CD14-positive monocyte (primary cell): ENCODE measurements at regions not wholly inside any gene's neighbourhood (a gene's known extent, or its start where the extent isn't known, plus 50 kb on each side); places are given as distances from the start of the nearest gene placed in this dataset.

Experiments used
- DNase-seq, 3 donors: peaks; one replicate each; pipeline ENCODE4 v3.0.0-alpha.2; 2011 to 2022
- H2AFZ ChIP-seq: 2 replicates; pipeline ENCODE4 v1.6.0; 2012; ENCODE audit warnings: mild to moderate bottlenecking, low read depth, low read length, inconsistent platforms; ENCODE audit not compliant: insufficient read depth, poor library complexity, severe bottlenecking
- H3K27ac ChIP-seq, 2 donors: 1 replicate in 1 of 2; 2 replicates in 1 of 2; pipeline ENCODE4 v1.5.1; 2012 to 2013; ENCODE audit warnings: low read length in 2 of 2, control low read depth in 1 of 2, inconsistent platforms in 1 of 2, low read depth in 1 of 2, mild to moderate bottlenecking in 1 of 2
- H3K27me3 ChIP-seq, 2 donors: one replicate each; pipeline versions ENCODE4 v1.6.0 to v1.6.1; 2011 to 2013; ENCODE audit warnings: low read length in 2 of 2; ENCODE audit not compliant: control insufficient read depth in 2 of 2, insufficient read depth in 2 of 2
- H3K36me3 ChIP-seq, 2 donors: replicated peaks in 1 of 2; 1 replicate in 1 of 2; 2 replicates in 1 of 2; pipeline versions ENCODE4 v1.5.1 to v1.6.1; 2012 to 2013; ENCODE audit warnings: low read length in 2 of 2, control low read depth in 1 of 2, inconsistent platforms in 1 of 2, mild to moderate bottlenecking in 1 of 2; ENCODE audit not compliant: insufficient read depth in 2 of 2, control insufficient read depth in 1 of 2
- H3K4me1 ChIP-seq, 2 donors: 1 replicate in 1 of 2; 2 replicates in 1 of 2; pipeline versions ENCODE4 v1.5.1 to v1.6.1; 2012 to 2013; ENCODE audit warnings: low read length in 2 of 2, control low read depth in 1 of 2, inconsistent platforms in 1 of 2, mild to moderate bottlenecking in 1 of 2, moderate library complexity in 1 of 2; ENCODE audit not compliant: insufficient read depth in 2 of 2, control insufficient read depth in 1 of 2
- H3K4me2 ChIP-seq: replicated peaks from 2 replicates; pipeline ENCODE3; 2012; ENCODE audit warnings: low read length, moderate library complexity, mild to moderate bottlenecking; ENCODE audit not compliant: poor library complexity, severe bottlenecking; ENCODE audit errors: extremely low read depth
- H3K4me3 ChIP-seq, 3 experiments: fragments of 200-600 bp in 1 of 3; sonication (generic) in 1 of 3; replicated peaks in 1 of 3; 1 replicate in 2 of 3; 2 replicates in 1 of 3; pipeline ENCODE4 v1.5.1; 2011 to 2013; ENCODE audit warnings: low read length in 3 of 3, mild to moderate bottlenecking in 3 of 3, control low read depth in 2 of 3, low read depth in 2 of 3, inconsistent platforms in 1 of 3, moderate library complexity in 1 of 3
- H3K79me2 ChIP-seq: 2 replicates; pipeline ENCODE4 v1.6.0; 2012; ENCODE audit warnings: mild to moderate bottlenecking, control low read depth, inconsistent platforms, low read length, moderate library complexity; ENCODE audit not compliant: insufficient read depth
- H3K9ac ChIP-seq: 2 replicates; pipeline ENCODE4 v1.6.0; 2017; ENCODE audit warnings: low read length, mild to moderate bottlenecking; ENCODE audit not compliant: insufficient read depth, poor library complexity, severe bottlenecking
- H3K9me3 ChIP-seq, 2 donors: replicated peaks in 1 of 2; 1 replicate in 1 of 2; 2 replicates in 1 of 2; pipeline versions ENCODE4 v1.5.1 to v1.6.1; 2012 to 2013; ENCODE audit warnings: low read length in 2 of 2, control low read depth in 1 of 2; ENCODE audit not compliant: control insufficient read depth in 1 of 2, insufficient read depth in 1 of 2
- H4K20me1 ChIP-seq: 2 replicates; pipeline ENCODE4 v1.6.0; 2012; ENCODE audit warnings: mild to moderate bottlenecking, low read length, control low read depth, moderate library complexity; ENCODE audit not compliant: insufficient read depth
- H3K27ac Mint-ChIP-seq, 7 donors: one replicate each; pipeline ENCODE4 v1.8.0; 2020; ENCODE audit warnings: mild to moderate bottlenecking in 7 of 7, mixed read lengths in 7 of 7, moderate library complexity in 6 of 7, inconsistent platforms in 2 of 7
- H3K27me3 Mint-ChIP-seq, 3 donors: one replicate each; pipeline ENCODE4 v1.8.0; 2021 to 2022; ENCODE audit warnings: low read depth in 3 of 3, mild to moderate bottlenecking in 3 of 3, mixed read lengths in 3 of 3, moderate library complexity in 3 of 3, inconsistent platforms in 1 of 3
- H3K36me3 Mint-ChIP-seq, 2 donors: one replicate each; pipeline ENCODE4 v1.8.0; 2020; ENCODE audit warnings: mixed read lengths in 2 of 2, inconsistent platforms in 1 of 2, mild to moderate bottlenecking in 1 of 2
- H3K4me1 Mint-ChIP-seq: one replicate; pipeline ENCODE4 v1.8.0; 2020; ENCODE audit warnings: mild to moderate bottlenecking, mixed read lengths
- H3K4me3 Mint-ChIP-seq, 2 donors: one replicate each; pipeline ENCODE4 v1.8.0; 2020; ENCODE audit warnings: mild to moderate bottlenecking in 2 of 2, mixed read lengths in 2 of 2, moderate library complexity in 1 of 2
- H3K9me3 Mint-ChIP-seq, 7 donors: one replicate each; pipeline ENCODE4 v1.8.0; 2020 to 2022; ENCODE audit warnings: mixed read lengths in 7 of 7, mild to moderate bottlenecking in 6 of 7, moderate library complexity in 6 of 7, inconsistent platforms in 2 of 7
- WGBS: methylation state at CpG from one replicate; pipeline ENCODE4 v1.1.5; 2013; ENCODE audit warnings: missing lambda C conversion rate; ENCODE audit not compliant: insufficient coverage; 5-methylcytosine and 5-hydroxymethylcytosine counted together
- intact Hi-C, 2 donors: fragments of 100-400 bp; cut with micrococcal nuclease; formaldehyde crosslinking; loops; one replicate each; pipeline versions ENCODE4 v1.15.0 to v1.15.1; 2023
- TF ChIP-seq, protein P1 (sequence below): fragments of 200-600 bp; IDR thresholded peaks from one replicate; pipeline ENCODE4 v1.8.0; 2022; ENCODE audit warnings: antibody characterized with exemption, mild to moderate bottlenecking

DNA sequence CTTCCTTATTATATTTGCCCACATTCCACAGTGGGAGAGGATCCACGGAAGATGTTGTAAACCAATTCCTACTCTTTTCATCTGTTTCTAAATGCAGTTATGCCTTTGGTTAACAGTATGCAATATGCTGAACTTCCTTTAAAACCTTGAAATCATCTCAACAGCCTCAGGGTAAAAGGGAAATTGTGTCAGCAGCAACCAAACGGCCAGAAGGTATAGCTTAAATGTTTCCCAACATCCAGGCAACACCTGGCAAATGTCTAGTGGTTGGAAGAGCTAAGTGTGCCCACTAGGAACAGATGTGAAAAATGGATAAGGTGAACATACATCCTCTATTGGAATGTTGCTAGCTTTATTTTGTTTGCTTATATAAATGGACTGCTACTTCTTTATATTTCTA, 164.8 kb downstream of the FAXC start:
- H3K27ac Mint-ChIP-seq = no peak overlapping the region
- H3K27me3 Mint-ChIP-seq = peaks cover 0 to 3% (median 2%) of the 10 kb centered on the region in 3 donors
- H3K4me2 ChIP-seq = no peak overlapping the region
- no peak overlapping the region for H3K27ac ChIP-seq
- H3K4me3 ChIP-seq = no peak overlapping the region
- TF ChIP-seq, protein P1, sequence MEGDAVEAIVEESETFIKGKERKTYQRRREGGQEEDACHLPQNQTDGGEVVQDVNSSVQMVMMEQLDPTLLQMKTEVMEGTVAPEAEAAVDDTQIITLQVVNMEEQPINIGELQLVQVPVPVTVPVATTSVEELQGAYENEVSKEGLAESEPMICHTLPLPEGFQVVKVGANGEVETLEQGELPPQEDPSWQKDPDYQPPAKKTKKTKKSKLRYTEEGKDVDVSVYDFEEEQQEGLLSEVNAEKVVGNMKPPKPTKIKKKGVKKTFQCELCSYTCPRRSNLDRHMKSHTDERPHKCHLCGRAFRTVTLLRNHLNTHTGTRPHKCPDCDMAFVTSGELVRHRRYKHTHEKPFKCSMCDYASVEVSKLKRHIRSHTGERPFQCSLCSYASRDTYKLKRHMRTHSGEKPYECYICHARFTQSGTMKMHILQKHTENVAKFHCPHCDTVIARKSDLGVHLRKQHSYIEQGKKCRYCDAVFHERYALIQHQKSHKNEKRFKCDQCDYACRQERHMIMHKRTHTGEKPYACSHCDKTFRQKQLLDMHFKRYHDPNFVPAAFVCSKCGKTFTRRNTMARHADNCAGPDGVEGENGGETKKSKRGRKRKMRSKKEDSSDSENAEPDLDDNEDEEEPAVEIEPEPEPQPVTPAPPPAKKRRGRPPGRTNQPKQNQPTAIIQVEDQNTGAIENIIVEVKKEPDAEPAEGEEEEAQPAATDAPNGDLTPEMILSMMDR = no peak
- peaks cover 0 to 3% of the 10 kb centered on the region in 2 donors for H3K9me3 ChIP-seq
- no peaks in the 10 kb centered on the region for H4K20me1 ChIP-seq
- WGBS = no CpG with 5 or more reads among the region's 2 CpGs
- no peak overlapping the region for H3K4me3 Mint-ChIP-seq
- intact Hi-C loops = no loop called here
- no peaks in the 10 kb centered on the region for H3K79me2 ChIP-seq
- no peaks in the 10 kb centered on the region for H3K36me3 ChIP-seq
- H3K36me3 Mint-ChIP-seq = no peaks in the 10 kb centered on the region
- H3K27me3 ChIP-seq = no peaks in the 10 kb centered on the region
- H3K9ac ChIP-seq = no peak overlapping the region
- peaks cover 0 to 12% (median 6%) of the 10 kb centered on the region in 7 donors for H3K9me3 Mint-ChIP-seq
- no peaks in the 10 kb centered on the region for H3K4me1 ChIP-seq
- no peak for DNase-seq
- H2AFZ ChIP-seq = no peak overlapping the region
- no peaks in the 10 kb centered on the region for H3K4me1 Mint-ChIP-seq

DNA sequence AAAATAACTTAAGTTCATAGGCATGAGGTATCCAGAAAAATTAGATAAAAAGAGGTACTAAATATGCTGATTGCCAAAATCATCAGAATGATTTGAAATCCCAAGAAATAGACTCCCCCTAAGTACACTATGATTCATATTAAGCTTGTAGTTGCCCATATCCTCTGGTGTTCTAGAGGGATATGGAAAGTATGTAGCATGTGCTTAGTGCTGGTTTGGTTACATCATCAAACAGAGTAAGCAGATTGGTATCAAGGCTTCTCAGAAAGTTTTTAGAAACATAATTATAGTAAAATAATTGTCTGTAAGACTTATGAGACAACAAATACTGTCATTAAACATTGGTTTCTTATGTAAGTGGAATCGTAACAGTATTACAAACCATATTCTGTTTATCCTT, 166.4 kb downstream of the FAXC start:
- DNase-seq = no peak
- no peaks in the 10 kb centered on the region for H3K4me1 ChIP-seq
- Mint-ChIP-seq H3K4me1 (no peaks in the 10 kb centered on the region), H3K27me3 (peaks cover 0 to 3% (median 1%) of the 10 kb centered on the region in 3 donors), H3K27ac (no peak overlapping the region), H3K36me3 (no peaks in the 10 kb centered on the region), H3K4me3 (no peak overlapping the region), H3K9me3 (peaks cover 0 to 18% (median 9%) of the 10 kb centered on the region in 7 donors)
- H3K9me3 ChIP-seq = peaks cover 0 to 3% of the 10 kb centered on the region in 2 donors
- H3K27me3 ChIP-seq = no peaks in the 10 kb centered on the region
- H3K36me3 ChIP-seq = no peaks in the 10 kb centered on the region
- H3K4me3 ChIP-seq = no peak overlapping the region
- TF ChIP-seq, protein P1 = no peak
- no peak overlapping the region for H3K4me2 ChIP-seq
- H3K79me2 ChIP-seq = no peaks in the 10 kb centered on the region
- H3K9ac ChIP-seq = no peak overlapping the region
- no CpG with 5 or more reads among the region's 1 CpG for WGBS
- H3K27ac ChIP-seq = no peak overlapping the region
- no peaks in the 10 kb centered on the region for H4K20me1 ChIP-seq
- H2AFZ ChIP-seq = no peak overlapping the region
- intact Hi-C loops = no loop called here
